Osteoblast (primary cell): ENCODE measurements at regions not wholly inside any gene's neighbourhood (a gene's known extent, or its start where the extent isn't known, plus 50 kb on each side); places are given as distances from the start of the nearest gene placed in this dataset.

Source experiments
- DNase-seq: peaks from one replicate; pipeline ENCODE4 v3.0.0; 2011; ENCODE audit warnings: low spot score, mixed read lengths; ENCODE audit not compliant: insufficient read length; ENCODE audit errors: missing footprints
- H2AFZ ChIP-seq: 2 replicates; pipeline ENCODE4 v1.6.0; 2011; ENCODE audit warnings: mild to moderate bottlenecking, low read length
- H3K27ac ChIP-seq: 2 replicates; pipeline ENCODE4 v1.5.1; 2011; ENCODE audit warnings: mild to moderate bottlenecking, low read depth, low read length, moderate library complexity
- H3K27me3 ChIP-seq: 2 replicates; pipeline ENCODE4 v1.6.0; 2012; ENCODE audit warnings: mild to moderate bottlenecking, control low read depth, inconsistent platforms, low read length, moderate library complexity; ENCODE audit not compliant: insufficient read depth
- H3K36me3 ChIP-seq: 2 replicates; pipeline ENCODE4 v1.5.1; 2011; ENCODE audit warnings: mild to moderate bottlenecking, low read length, control low read depth, moderate library complexity; ENCODE audit not compliant: insufficient read depth
- H3K4me1 ChIP-seq: 2 replicates; pipeline ENCODE4 v1.5.1; 2011; ENCODE audit warnings: mild to moderate bottlenecking, low read length, control low read depth, moderate library complexity; ENCODE audit not compliant: insufficient read depth
- H3K4me2 ChIP-seq: 2 replicates; pipeline ENCODE4 v1.6.0; 2011; ENCODE audit warnings: mild to moderate bottlenecking, low read length; ENCODE audit not compliant: insufficient read depth
- H3K4me3 ChIP-seq: fragments of 200-600 bp; sonication (generic); 3 replicates; pipeline ENCODE4 v1.5.1; 2012; ENCODE audit warnings: mild to moderate bottlenecking, low read length, inconsistent platforms; ENCODE audit not compliant: insufficient read depth
- H3K79me2 ChIP-seq: 2 replicates; pipeline ENCODE4 v1.6.0; 2012; ENCODE audit warnings: mild to moderate bottlenecking, low read length, control low read depth, inconsistent platforms; ENCODE audit not compliant: insufficient read depth
- H3K9me3 ChIP-seq: 2 replicates; pipeline ENCODE4 v1.5.1; 2011; ENCODE audit warnings: low read depth, low read length, control low read depth
- H4K20me1 ChIP-seq: 2 replicates; pipeline ENCODE4 v1.6.0; 2012; ENCODE audit warnings: mild to moderate bottlenecking, low read length, control low read depth; ENCODE audit not compliant: insufficient read depth
- TF ChIP-seq, protein P1 (sequence below): IDR thresholded peaks from 2 replicates; pipeline ENCODE4 v1.5.1; 2011; ENCODE audit warnings: mild to moderate bottlenecking, low read depth, low read length, moderate library complexity; ENCODE audit errors: extremely low read depth

DNA sequence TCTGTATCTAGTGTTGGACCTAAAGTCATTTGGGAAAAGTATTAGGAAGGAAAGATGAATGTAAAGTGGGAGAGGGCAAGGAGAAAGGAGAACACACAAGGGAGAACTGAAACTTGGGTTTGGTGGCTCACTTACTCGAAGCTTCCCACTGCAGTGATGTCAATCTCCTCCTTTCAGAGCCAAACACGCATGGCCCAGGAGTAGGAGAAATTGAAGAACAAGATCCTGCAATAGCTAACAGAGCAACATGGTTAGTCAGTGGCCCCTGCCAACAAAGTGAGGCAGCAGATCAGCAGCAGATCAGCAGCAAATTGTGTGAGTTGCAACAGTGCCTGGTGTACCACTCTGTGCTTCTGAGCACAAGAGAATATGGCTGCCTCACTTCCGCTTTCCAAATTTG lies 366.4 kb downstream of the PSAT1 start:
- no peaks in the 10 kb centered on the region for H4K20me1 ChIP-seq
- no peak overlapping the region for H2AFZ ChIP-seq
- H3K79me2 ChIP-seq = no peaks in the 10 kb centered on the region
- no peaks in the 10 kb centered on the region for H3K27me3 ChIP-seq
- no peaks in the 10 kb centered on the region for H3K36me3 ChIP-seq
- DNase-seq = no peak
- no peak overlapping the region for H3K4me2 ChIP-seq
- H3K4me3 ChIP-seq = no peak overlapping the region
- H3K4me1 ChIP-seq = peaks cover 5% of the 10 kb centered on the region
- H3K27ac ChIP-seq = no peak overlapping the region
- no peaks in the 10 kb centered on the region for H3K9me3 ChIP-seq
- TF ChIP-seq, protein P1, sequence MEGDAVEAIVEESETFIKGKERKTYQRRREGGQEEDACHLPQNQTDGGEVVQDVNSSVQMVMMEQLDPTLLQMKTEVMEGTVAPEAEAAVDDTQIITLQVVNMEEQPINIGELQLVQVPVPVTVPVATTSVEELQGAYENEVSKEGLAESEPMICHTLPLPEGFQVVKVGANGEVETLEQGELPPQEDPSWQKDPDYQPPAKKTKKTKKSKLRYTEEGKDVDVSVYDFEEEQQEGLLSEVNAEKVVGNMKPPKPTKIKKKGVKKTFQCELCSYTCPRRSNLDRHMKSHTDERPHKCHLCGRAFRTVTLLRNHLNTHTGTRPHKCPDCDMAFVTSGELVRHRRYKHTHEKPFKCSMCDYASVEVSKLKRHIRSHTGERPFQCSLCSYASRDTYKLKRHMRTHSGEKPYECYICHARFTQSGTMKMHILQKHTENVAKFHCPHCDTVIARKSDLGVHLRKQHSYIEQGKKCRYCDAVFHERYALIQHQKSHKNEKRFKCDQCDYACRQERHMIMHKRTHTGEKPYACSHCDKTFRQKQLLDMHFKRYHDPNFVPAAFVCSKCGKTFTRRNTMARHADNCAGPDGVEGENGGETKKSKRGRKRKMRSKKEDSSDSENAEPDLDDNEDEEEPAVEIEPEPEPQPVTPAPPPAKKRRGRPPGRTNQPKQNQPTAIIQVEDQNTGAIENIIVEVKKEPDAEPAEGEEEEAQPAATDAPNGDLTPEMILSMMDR = no peak

DNA sequence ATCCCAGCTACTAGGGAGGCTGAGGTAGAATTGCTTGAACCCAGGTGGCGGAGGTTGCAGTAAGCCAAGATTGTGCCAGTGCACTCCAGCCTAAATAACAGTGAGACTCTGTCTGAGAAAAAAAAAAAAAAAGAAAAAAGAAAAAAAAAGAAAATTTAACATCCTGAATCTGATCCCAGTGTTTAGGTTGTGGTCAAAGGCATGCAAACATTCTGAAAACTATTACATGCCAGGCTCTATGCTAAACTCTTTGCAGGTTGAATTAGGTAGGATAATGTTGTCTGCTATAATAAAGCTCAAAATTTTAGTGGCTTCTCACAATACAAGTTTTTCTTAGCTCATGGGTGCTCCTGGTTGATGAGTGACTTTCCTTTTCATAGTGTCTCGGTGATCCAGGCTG lies 367.4 kb downstream of the PSAT1 start:
- Histone ChIP-seq H3K9me3 (no peaks in the 10 kb centered on the region), H3K36me3 (no peaks in the 10 kb centered on the region), H3K27ac (no peak overlapping the region), H2AFZ (peak overlapping the region; percentile 28), H3K4me1 (peaks cover 5% of the 10 kb centered on the region), H3K27me3 (no peaks in the 10 kb centered on the region), H3K4me3 (no peak overlapping the region), H3K79me2 (no peaks in the 10 kb centered on the region), H4K20me1 (no peaks in the 10 kb centered on the region), H3K4me2 (no peak overlapping the region)
- TF ChIP-seq, protein P1 = no peak
- no peak for DNase-seq

DNA sequence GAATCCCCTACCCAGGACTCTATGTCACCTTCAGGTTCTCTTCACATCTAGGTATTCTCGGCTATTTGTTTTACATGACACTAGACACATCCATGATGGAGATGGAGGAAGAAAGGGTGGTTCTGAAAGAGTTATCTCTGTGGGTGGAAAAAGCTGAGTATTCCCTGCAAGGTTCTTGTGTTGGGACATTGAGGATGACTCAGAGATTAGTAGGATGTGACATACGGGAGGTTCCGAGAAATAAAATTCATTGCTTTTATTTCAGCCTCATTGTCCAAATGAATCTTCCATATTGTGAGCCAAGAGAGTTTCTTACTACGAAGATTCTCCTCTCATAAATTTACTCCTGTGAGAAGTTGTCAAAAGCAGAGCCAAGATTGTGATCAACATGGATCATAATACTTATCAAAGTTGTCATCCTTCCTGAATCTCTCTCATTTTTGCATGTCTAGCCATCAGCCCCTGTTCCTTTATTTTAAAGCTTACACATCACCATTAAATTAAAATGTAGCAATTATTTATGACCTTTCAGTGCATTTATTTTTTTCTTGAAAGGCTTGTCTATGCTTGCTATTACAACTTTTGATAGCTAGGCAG lies 370.0 kb downstream of the PSAT1 start:
- no peak for DNase-seq
- no peaks in the 10 kb centered on the region for H3K36me3 ChIP-seq
- TF ChIP-seq, protein P1 = no peak
- H3K4me1 ChIP-seq = peaks cover 5% of the 10 kb centered on the region
- H3K27ac ChIP-seq = no peak overlapping the region
- H3K27me3 ChIP-seq = no peaks in the 10 kb centered on the region
- H3K4me2 ChIP-seq = no peak overlapping the region
- no peaks in the 10 kb centered on the region for H3K9me3 ChIP-seq
- no peaks in the 10 kb centered on the region for H3K79me2 ChIP-seq
- H3K4me3 ChIP-seq = no peak overlapping the region
- H4K20me1 ChIP-seq = no peaks in the 10 kb centered on the region
- no peak overlapping the region for H2AFZ ChIP-seq

DNA sequence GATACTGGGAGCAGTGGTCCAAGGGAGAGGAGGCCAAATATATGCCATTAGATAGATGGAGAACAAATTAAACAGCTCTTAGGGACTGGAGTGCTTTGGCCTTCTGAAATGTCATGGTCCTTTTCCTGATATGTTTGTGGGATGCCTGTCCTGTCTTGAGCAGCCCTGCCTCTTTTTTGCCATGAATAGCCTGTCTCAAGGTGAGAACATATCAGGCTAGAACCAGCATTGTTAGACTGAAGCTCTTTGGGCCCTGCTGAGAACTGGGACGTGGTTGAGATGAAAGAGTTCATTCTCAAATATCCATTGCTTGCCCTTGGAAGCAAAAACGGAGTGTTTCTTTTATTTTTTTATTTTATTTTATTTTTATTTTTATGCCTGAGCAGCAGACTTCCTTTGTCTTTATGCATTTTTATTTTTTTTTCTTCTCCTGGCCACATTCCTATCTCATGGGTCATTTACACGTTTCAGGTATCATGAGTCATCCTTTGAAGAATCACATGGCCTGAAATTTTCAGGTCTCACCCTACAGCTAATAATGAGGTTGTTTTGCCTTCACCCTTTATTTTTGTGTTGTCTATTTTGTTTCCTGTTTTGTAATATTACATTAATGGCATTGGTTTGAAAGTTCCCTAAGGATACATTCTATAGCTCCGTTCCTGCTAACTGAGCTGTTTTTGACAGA lies 371.4 kb downstream of the PSAT1 start:
- Histone ChIP-seq H3K4me2 (no peak overlapping the region), H2AFZ (no peak overlapping the region), H3K9me3 (no peaks in the 10 kb centered on the region), H3K36me3 (no peaks in the 10 kb centered on the region), H4K20me1 (no peaks in the 10 kb centered on the region), H3K79me2 (no peaks in the 10 kb centered on the region), H3K4me3 (no peak overlapping the region), H3K27me3 (no peaks in the 10 kb centered on the region), H3K4me1 (peaks cover 5% of the 10 kb centered on the region), H3K27ac (no peak overlapping the region)
- TF ChIP-seq, protein P1 = no peak
- no peak for DNase-seq
